ENCODE measurements at regions not wholly inside any gene's neighbourhood (a gene's known extent, or its start where the extent isn't known, plus 50 kb on each side); places are given as distances from the start of the nearest gene placed in this dataset.

GRCh38 chrX:39117101-39117500 is 315.8 kb downstream of the MID1IP1 start:
- no peak for TF ChIP-seq RXRA (IDR thresholded peaks at IDR 0.05)
- no peak for TF ChIP-seq MAX (IDR thresholded peaks at IDR 0.05)
- no peak for TF ChIP-seq CTCF (IDR thresholded peaks at IDR 0.05; ENCODE audit: low read depth, low read length, missing input control)
- no peak for TF ChIP-seq FOXA1 (IDR thresholded peaks at IDR 0.05)
- TF ChIP-seq REST (IDR thresholded peaks at IDR 0.05): no peak
- no peak for TF ChIP-seq HNF4G (IDR thresholded peaks at IDR 0.05)
- no peak for TF ChIP-seq ZBTB33 (IDR thresholded peaks at IDR 0.05)
- TF ChIP-seq GABPA (IDR thresholded peaks at IDR 0.05 in 1 of 2, conservative IDR thresholded peaks at IDR 0.05 in 1 of 2): no peak
- TF ChIP-seq RAD21 (IDR thresholded peaks at IDR 0.05): no peak
- no peak for TF ChIP-seq HNF4A (conservative IDR thresholded peaks at IDR 0.05)
- no peak for TF ChIP-seq YY1 (IDR thresholded peaks at IDR 0.05)
- no peak for TF ChIP-seq FOXA2 (IDR thresholded peaks at IDR 0.05)
- no peak for TF ChIP-seq SP1 (IDR thresholded peaks at IDR 0.05)
- TF ChIP-seq EGR1 (IDR thresholded peaks at IDR 0.05; ENCODE audit: low read depth in 2 of 2): no peak
- TF ChIP-seq TAF1 (conservative IDR thresholded peaks at IDR 0.05): no peak
- TF ChIP-seq JUND (IDR thresholded peaks at IDR 0.05): no peak
- TF ChIP-seq NR2F2 (IDR thresholded peaks at IDR 0.05): no peak
- TF ChIP-seq ATF3 (IDR thresholded peaks at IDR 0.05): no peak
- 88% methylated on average over 2 of the region's 2 CpGs for WGBS
- H3K9me3 ChIP-seq (ENCODE audit: control insufficient read depth in 4 of 4, low read length in 3 of 4): peaks cover 0 to 3% (median 0%) of the 10 kb centered on the region in 4 donors
- H3K27me3 ChIP-seq (ENCODE audit: control insufficient read depth in 4 of 4, insufficient read depth in 4 of 4, low read length in 3 of 4): no peaks in the 10 kb centered on the region
- no peak overlapping the region for H3K4me3 ChIP-seq (ENCODE audit: low read depth in 1 of 3, low read length in 3 of 3)
- no peaks in the 10 kb centered on the region for H3K36me3 ChIP-seq (ENCODE audit: control insufficient read depth in 4 of 4, insufficient read depth in 3 of 4, low read depth in 1 of 4, low read length in 3 of 4)
- H3K4me1 ChIP-seq (ENCODE audit: control insufficient read depth in 4 of 4, insufficient read depth in 4 of 4, low read length in 3 of 4): no peaks in the 10 kb centered on the region
- no peak overlapping the region for H3K9ac ChIP-seq (ENCODE audit: low read depth in 1 of 2, low read length in 2 of 2)
- DNase-seq (ENCODE audit: low spot score): no peak
- H3K27ac ChIP-seq (ENCODE audit: low read depth in 1 of 2, low read length in 2 of 2): no peak overlapping the region
